ENCODE measurements at regions not wholly inside any gene's neighbourhood (a gene's known extent, or its start where the extent isn't known, plus 50 kb on each side); places are given as distances from the start of the nearest gene placed in this dataset.

DNA sequence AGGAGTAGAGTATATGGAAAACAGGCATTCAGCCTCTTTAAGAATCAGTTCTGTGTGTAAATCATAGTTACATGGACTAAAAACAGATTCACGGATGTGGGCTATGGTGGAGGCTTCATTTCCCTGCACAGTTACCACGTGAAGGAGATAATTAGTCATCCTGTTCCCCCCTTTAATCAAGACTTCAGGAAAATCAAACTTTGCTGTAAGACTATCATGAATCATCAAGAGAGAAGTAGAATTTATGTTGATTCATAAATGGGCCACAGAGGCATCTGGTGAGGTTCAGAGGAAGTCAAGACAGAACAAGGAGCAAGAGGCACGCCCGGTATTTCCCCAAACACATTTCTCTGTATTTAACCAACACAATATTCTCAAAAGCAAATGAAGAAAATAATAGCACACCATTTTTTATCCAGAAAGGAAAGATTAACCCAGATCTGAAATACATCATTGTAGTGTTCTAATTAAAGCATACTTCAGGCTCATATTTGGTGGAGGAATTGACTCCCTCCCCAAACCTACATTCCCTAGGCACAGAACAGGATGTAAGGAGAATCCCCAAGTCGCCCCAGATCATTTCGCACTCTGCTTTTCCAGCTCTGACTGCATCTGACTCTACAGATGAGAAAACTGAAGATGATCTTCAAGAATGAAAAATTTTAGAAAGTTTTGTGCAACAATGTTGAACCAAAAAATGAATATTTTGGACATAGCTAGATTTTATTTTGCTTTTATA is 175.8 kb upstream of the GAS1 start:
- POLR2A ChIA-PET = interaction anchor here (1.1 kb wide), 1 partner anchor 479 kb away, joined by 3 read pairs; no protein-coding TSS in a partner anchor
- Histone ChIP-seq H4K20me1 (ENCODE audit: insufficient read depth, low read length) (no peaks in the 10 kb centered on the region), H2AFZ (ENCODE audit: low read length) (no peak overlapping the region), H3K4me1 (ENCODE audit: insufficient read depth, low read length, poor library complexity, severe bottlenecking) (no peaks in the 10 kb centered on the region), H3K27ac (ENCODE audit: low read depth, low read length, poor library complexity, severe bottlenecking) (no peak overlapping the region), H3K36me3 (ENCODE audit: insufficient read depth, low read length) (no peaks in the 10 kb centered on the region), H3K4me3 (ENCODE audit: low read depth, low read length, poor library complexity, severe bottlenecking) (no peak overlapping the region), H3K4me2 (ENCODE audit: low read length) (no peak overlapping the region), H3K9me2 (ENCODE audit: insufficient read depth, low read length) (no peaks in the 10 kb centered on the region), H3K79me2 (ENCODE audit: insufficient read depth, low read depth, low read length) (no peaks in the 10 kb centered on the region), H3K9me3 (ENCODE audit: low read length) (no peaks in the 10 kb centered on the region)
- DNase-seq (ENCODE audit: low spot score) = no peak
- CTCF ChIA-PET (ENCODE audit: unreplicated experiment) = no interaction called here
- TF ChIP-seq, protein P1, sequence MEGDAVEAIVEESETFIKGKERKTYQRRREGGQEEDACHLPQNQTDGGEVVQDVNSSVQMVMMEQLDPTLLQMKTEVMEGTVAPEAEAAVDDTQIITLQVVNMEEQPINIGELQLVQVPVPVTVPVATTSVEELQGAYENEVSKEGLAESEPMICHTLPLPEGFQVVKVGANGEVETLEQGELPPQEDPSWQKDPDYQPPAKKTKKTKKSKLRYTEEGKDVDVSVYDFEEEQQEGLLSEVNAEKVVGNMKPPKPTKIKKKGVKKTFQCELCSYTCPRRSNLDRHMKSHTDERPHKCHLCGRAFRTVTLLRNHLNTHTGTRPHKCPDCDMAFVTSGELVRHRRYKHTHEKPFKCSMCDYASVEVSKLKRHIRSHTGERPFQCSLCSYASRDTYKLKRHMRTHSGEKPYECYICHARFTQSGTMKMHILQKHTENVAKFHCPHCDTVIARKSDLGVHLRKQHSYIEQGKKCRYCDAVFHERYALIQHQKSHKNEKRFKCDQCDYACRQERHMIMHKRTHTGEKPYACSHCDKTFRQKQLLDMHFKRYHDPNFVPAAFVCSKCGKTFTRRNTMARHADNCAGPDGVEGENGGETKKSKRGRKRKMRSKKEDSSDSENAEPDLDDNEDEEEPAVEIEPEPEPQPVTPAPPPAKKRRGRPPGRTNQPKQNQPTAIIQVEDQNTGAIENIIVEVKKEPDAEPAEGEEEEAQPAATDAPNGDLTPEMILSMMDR (conservative IDR thresholded peaks at IDR 0.05; ENCODE audit: low read length) = no peak
- TF ChIP-seq EZH2phosphoT487 (IDR thresholded peaks at IDR 0.05; ENCODE audit: borderline replicate concordance, low read depth, low read length) = no peak
- BruUV-seq (replicated peaks) = no TSS peak
- intact Hi-C loops (cut with micrococcal nuclease; ENCODE audit: unreplicated experiment) = no loop called here

DNA sequence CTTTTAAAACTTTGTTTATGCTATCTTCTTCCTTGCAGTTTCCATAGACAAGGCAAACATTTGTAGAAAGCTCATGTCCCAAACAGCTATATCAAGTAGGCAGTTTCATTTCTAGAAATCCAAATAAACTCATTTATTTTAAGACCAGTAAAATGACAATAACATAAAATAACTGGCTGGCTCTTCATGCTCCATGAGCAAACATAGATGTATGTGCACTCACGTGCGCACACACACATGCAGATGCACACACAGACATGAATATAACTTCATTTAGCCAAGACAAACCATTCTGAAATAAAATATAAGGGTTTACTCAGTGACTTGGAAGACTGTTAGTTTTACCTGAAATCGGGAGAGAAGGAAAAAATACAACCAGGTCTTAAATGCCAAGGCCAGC is 176.5 kb upstream of the GAS1 start:
- H2AFZ ChIP-seq (ENCODE audit: low read length) = no peak overlapping the region
- intact Hi-C loops (cut with micrococcal nuclease; ENCODE audit: unreplicated experiment) = no loop called here
- ChIA-PET POLR2A (interaction anchor here (1.1 kb wide), 1 partner anchor 478 kb away, joined by 3 read pairs; no protein-coding TSS in a partner anchor), CTCF (ENCODE audit: unreplicated experiment) (no interaction called here)
- H4K20me1 ChIP-seq (ENCODE audit: insufficient read depth, low read length) = no peaks in the 10 kb centered on the region
- no TSS peak for BruUV-seq (replicated peaks)
- no peak overlapping the region for H3K4me2 ChIP-seq (ENCODE audit: low read length)
- no peaks in the 10 kb centered on the region for H3K9me3 ChIP-seq (ENCODE audit: low read length)
- no peak overlapping the region for H3K4me3 ChIP-seq (ENCODE audit: low read depth, low read length, poor library complexity, severe bottlenecking)
- H3K4me1 ChIP-seq (ENCODE audit: insufficient read depth, low read length, poor library complexity, severe bottlenecking) = no peaks in the 10 kb centered on the region
- no peak overlapping the region for H3K27ac ChIP-seq (ENCODE audit: low read depth, low read length, poor library complexity, severe bottlenecking)
- no peak for DNase-seq (ENCODE audit: low spot score)
- TF ChIP-seq EZH2phosphoT487 (IDR thresholded peaks at IDR 0.05; ENCODE audit: borderline replicate concordance, low read depth, low read length) = no peak
- TF ChIP-seq, protein P1 (conservative IDR thresholded peaks at IDR 0.05; ENCODE audit: low read length) = no peak
- H3K36me3 ChIP-seq (ENCODE audit: insufficient read depth, low read length) = no peaks in the 10 kb centered on the region
- H3K79me2 ChIP-seq (ENCODE audit: insufficient read depth, low read depth, low read length) = no peaks in the 10 kb centered on the region
- H3K9me2 ChIP-seq (ENCODE audit: insufficient read depth, low read length) = no peaks in the 10 kb centered on the region

DNA sequence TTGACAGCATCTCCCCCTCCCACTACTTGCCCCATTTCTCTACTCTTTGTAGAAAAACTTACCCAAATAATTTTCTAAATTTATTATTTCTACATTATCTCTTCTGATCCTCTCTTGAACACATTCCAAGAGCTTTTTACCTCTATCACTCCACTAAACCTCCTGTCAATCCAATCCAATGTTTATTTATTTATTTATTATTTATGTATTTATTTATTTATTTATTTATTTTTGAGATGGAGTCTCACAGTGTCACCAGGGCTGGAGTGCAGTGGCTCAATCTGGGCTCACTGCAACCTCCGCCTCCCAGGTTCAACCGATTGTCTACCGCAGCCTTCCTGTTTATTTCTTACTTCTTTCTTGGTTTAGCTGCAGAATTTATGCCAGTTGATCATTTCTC is 178.5 kb upstream of the GAS1 start:
- H3K27ac ChIP-seq (ENCODE audit: low read depth, low read length, poor library complexity, severe bottlenecking) = no peak overlapping the region
- no peaks in the 10 kb centered on the region for H3K4me1 ChIP-seq (ENCODE audit: insufficient read depth, low read length, poor library complexity, severe bottlenecking)
- H3K79me2 ChIP-seq (ENCODE audit: insufficient read depth, low read depth, low read length) = no peaks in the 10 kb centered on the region
- intact Hi-C loops (cut with micrococcal nuclease; ENCODE audit: unreplicated experiment) = no loop called here
- ChIA-PET CTCF (ENCODE audit: unreplicated experiment) (no interaction called here), POLR2A (no interaction called here)
- H3K36me3 ChIP-seq (ENCODE audit: insufficient read depth, low read length) = no peaks in the 10 kb centered on the region
- H3K9me3 ChIP-seq (ENCODE audit: low read length) = no peaks in the 10 kb centered on the region
- H2AFZ ChIP-seq (ENCODE audit: low read length) = no peak overlapping the region
- no peaks in the 10 kb centered on the region for H4K20me1 ChIP-seq (ENCODE audit: insufficient read depth, low read length)
- BruUV-seq (replicated peaks) = no TSS peak
- TF ChIP-seq, protein P1 (conservative IDR thresholded peaks at IDR 0.05; ENCODE audit: low read length) = no peak
- no peak for TF ChIP-seq EZH2phosphoT487 (IDR thresholded peaks at IDR 0.05; ENCODE audit: borderline replicate concordance, low read depth, low read length)
- H3K4me3 ChIP-seq (ENCODE audit: low read depth, low read length, poor library complexity, severe bottlenecking) = no peak overlapping the region
- no peaks in the 10 kb centered on the region for H3K9me2 ChIP-seq (ENCODE audit: insufficient read depth, low read length)
- no peak for DNase-seq (ENCODE audit: low spot score)
- no peak overlapping the region for H3K4me2 ChIP-seq (ENCODE audit: low read length)

Measured in OCI-LY7 (cell line).